ENCODE measurements at regions not wholly inside any gene's neighbourhood (a gene's known extent, or its start where the extent isn't known, plus 50 kb on each side); places are given as distances from the start of the nearest gene placed in this dataset.

DNA sequence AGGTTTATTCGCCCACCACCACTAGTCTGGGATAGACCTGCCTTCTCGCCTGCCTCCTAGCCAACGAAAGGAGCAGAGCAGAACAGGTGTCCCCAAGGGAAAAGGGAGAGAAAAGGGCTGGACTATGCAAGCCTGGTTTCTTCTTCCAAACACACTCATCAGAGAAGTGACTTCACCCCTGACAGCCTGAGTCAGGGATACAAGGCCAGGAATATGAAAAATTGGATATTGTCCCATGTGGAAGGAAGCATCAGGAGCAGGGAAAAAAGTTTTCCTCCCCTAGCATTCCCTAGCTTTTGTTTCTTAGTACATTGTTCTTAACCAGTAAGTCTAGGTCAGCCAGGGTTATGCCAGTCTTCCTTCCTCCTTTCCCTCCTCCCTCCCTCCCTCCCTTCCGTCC is 56.9 kb upstream of the TNRC6B start:
- TF ChIP-seq CTCF (IDR thresholded peaks at IDR 0.05; ENCODE audit: poor library complexity) (no peak), EZH2 (IDR thresholded peaks at IDR 0.05; ENCODE audit: borderline replicate concordance) (no peak), EZH2phosphoT487 (IDR thresholded peaks at IDR 0.05; ENCODE audit: low read depth, severe bottlenecking, unreplicated experiment) (no peak)

All from hepatocyte (in vitro differentiated cells).